ENCODE measurements at regions not wholly inside any gene's neighbourhood (a gene's known extent, or its start where the extent isn't known, plus 50 kb on each side); places are given as distances from the start of the nearest gene placed in this dataset.
"Not testable (repeated sequence)": the region's sequence is repeated elsewhere in the genome, so short reads cannot be mapped to it uniquely, and the experiment has no call there.

GRCh38 chr17:51428668-51429495 is 168.5 kb downstream of the UTP18 start:
- DNase-seq (ENCODE audit: low spot score): no peak
- intact Hi-C loops (cut with DNase I): no loop called here

GRCh38 chr17:51429938-51430337 is 169.6 kb downstream of the UTP18 start:
- intact Hi-C loops (cut with DNase I): not testable (repeated sequence)

DNA sequence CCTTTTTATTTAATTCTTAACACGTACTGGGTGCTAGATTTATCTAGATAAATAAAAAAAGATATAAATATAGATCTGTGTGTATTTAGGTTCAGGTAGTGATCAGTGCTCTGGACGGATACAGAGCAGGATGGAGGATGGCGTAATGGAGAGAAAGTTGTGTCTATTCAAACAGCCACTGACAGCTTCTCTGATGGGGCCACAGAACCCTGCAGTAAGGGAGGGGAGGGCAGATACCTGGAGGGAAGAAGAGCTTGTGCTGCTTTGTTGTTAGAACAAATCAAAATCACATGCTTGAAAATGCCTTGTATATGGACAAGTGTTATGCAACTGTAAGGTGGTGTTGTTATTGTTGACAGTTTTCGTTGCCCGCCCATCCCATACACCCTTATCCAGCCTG is 170.2 kb downstream of the UTP18 start:
- intact Hi-C loops (cut with DNase I): no loop called here
- DNase-seq (ENCODE audit: low spot score): no peak

More at GRCh38 chr17:51429938-51430337, 169.6 kb downstream of the UTP18 start:
- DNase-seq (ENCODE audit: low spot score): not testable (repeated sequence)

DNA sequence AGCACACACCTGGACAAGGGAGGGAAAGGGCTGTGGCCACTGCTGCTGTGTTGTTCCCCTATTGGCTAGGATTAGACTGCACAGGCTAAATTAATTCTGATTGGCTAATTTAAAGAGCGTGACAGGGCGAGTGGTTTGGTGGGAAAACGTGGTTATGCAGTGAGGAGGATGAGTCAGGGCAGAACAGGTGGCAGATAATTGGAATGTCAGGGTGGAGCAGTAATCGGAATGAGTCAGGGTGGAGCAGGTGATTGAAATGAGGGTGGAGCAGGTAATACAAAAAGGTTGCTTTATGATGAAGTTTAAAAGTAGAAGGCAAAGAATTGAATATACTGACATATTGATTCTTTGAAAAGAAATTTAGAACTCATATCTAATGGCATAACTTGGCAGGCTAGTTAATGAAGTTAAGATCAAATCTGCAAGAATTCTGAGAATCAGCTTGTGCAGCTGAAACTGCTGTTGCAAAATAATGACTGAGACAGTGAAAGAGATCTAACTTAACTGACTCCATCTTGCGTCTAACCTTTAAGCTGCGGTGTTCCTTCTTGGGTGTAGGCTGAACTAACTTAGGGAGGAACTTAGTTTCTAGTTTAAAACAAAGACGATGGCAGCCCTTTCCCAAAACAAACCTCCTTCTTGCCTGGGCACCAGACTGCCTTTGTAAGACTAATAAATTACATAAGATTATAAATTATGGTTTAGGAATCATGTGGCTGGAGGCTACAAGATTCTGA is 174.3 kb downstream of the UTP18 start:
- intact Hi-C loops (cut with DNase I): no loop called here
- DNase-seq (ENCODE audit: low spot score): no peak

GRCh38 chr17:51435171-51435552 is 174.8 kb downstream of the UTP18 start:
- no peak for DNase-seq (ENCODE audit: low spot score)

GRCh38 chr17:51435641-51436091 is 175.3 kb downstream of the UTP18 start:
- intact Hi-C loops (cut with DNase I): no loop called here
- no peak for DNase-seq (ENCODE audit: low spot score)

More at GRCh38 chr17:51435171-51435552, 174.8 kb downstream of the UTP18 start:
- intact Hi-C loops (cut with DNase I): no loop called here

GRCh38 chr17:51439395-51440229 is 179.3 kb downstream of the UTP18 start:
- DNase-seq (ENCODE audit: low spot score): no peak
- intact Hi-C loops (cut with DNase I): loop anchor here in 1 of 2 donors (5.0 kb wide), 1 partner anchor 778 kb away; no protein-coding TSS in a partner anchor

DNA sequence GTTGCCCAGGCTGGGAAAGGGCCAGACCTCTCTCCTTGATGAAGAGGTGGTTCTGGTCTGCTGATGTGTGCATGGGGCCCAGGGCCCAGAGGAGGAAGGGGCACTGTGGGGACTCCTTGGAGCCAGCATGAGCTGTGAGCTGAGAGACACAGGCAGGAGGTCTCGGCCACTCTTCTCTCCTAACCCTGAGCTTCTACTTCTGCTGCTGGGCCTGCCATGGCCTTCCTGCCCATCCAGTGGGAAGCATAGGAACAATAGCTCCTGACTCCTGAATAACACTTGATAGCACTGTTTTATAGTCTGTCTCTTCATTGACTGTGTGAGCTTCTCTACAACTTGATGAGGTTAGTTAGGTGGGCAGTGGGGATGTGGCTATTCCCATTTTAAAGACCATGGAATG is 181.1 kb downstream of the UTP18 start:
- no peak for DNase-seq (ENCODE audit: low spot score)
- intact Hi-C loops (cut with DNase I): loop anchor here in 1 of 2 donors (5.0 kb wide), 1 partner anchor 776 kb away; no protein-coding TSS in a partner anchor

- DNase-seq (ENCODE audit: low spot score): no peak
- intact Hi-C loops (cut with DNase I): loop anchor here in 1 of 2 donors (5.0 kb wide), 1 partner anchor 775 kb away; no protein-coding TSS in a partner anchor
Observed at GRCh38 chr17:51442088-51442865, 181.9 kb downstream of the UTP18 start.

GRCh38 chr17:51443646-51444045 is 183.3 kb downstream of the UTP18 start:
- intact Hi-C loops (cut with DNase I): loop anchor here in 1 of 2 donors (5.0 kb wide), 1 partner anchor 774 kb away; no protein-coding TSS in a partner anchor
- no peak for DNase-seq (ENCODE audit: low spot score)

DNA sequence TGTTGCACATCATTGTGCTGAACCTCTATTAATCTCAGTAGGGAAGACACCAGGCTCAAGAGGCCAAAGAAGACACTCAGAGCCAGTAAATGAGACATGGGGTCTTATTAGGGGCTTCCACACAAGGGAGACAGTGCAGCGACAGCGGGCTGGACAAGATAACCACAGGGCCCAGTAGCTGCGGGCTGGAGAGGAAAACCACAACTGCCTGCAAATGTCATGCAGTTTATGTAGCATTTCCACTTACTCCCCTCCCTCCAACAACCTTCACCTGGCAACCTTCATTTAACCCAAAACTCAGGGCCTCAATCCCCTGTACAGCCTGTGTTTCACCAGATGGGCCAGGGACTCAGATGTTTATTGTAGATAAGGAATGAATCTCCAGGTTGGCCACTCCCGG is 185.6 kb downstream of the UTP18 start:
- DNase-seq (ENCODE audit: low spot score): no peak
- intact Hi-C loops (cut with DNase I): no loop called here

DNA sequence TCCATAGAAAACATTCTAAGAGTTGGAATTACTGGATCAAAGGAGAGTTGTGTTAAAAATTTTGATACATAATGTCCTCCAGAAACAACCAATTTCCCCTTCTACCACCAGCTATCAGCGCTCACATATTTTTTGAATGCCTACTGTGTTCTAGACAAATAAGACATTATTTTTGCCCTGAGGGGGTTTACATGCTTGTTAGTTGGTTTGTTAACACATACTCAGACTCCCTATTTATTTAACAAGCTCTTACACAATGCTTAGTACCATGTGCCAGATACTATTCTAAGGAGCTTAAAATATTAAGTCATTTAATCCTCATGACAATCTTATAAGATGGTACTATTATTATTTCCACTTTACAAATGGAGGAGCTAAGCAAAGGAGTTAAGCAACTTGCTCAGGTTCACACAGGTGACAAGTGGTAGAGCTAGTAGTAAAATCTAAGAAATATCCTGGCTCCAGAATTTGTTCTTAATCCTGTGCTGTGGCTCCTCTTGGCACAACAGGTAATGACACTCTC is 194.2 kb downstream of the UTP18 start:
- intact Hi-C loops (cut with DNase I): no loop called here

DNA sequence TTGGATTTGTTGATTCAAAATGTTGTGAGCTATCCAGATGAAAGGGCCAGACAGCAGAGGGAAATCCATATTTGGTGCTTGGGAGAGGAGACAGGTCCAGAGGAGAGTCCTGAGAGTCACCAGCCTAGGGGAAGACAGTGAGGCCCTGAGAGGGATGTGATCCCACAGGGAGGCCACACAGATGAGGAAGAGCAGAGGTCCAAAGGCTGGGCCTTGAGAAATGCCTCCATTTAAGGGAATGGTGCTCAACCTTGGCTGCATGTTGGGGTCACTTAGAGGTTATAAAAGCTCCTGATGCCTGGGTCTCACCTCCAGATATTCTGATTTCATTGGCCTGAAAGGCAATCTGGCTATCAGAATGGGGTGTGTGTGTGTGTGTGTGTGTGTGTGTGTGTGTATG is 194.9 kb downstream of the UTP18 start:
- intact Hi-C loops (cut with DNase I): no loop called here
- no peak for DNase-seq (ENCODE audit: low spot score)

More for the DNA sequence above, 194.2 kb downstream of the UTP18 start:
- DNase-seq (ENCODE audit: low spot score): no peak

- intact Hi-C loops (cut with DNase I): no loop called here
- DNase-seq (ENCODE audit: low spot score): no peak
Observed at GRCh38 chr17:51455931-51456330, 195.6 kb downstream of the UTP18 start.

DNA sequence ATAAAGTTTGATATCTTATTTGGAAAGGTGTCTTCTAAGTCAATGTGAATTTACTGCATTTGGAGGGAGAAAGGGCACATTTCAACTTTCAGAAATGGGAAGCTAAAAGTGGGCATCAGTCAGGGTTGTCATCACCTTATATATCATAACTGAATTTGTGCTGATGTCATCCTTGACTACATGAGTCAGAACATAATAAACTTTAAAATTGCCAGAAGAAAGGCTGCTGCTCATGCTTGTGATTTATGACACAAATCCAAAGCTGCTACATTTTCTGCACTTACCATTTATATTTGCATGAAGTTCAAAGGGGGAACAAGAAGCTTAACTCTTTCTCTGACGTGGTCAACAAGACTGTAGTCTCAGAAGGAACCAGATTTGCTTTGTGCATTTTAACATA is 196.6 kb downstream of the UTP18 start:
- intact Hi-C loops (cut with DNase I): no loop called here
- no peak for DNase-seq (ENCODE audit: low spot score)

DNA sequence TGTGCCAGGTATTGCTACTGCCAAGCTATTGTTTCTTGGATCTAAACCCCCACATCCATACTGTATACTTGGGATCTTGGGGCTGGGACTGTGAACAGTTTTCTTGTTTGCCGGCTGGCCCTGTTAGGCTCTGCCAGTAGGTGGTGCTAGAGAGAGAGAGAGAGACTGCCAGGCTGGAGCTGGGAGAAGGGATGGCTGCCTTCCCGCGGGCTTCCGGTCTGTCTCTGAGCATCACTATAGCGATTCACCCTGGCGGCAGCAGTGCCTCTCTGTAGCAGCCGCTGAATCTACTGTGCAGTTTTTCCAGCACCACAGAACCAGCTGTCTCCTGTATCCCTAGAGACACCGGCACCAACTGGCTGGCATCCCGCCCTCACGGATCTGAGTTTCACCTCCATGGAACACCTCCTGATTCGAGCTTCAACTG is 201.2 kb downstream of the UTP18 start:
- DNase-seq (ENCODE audit: low spot score): peak; percentile 86
- intact Hi-C loops (cut with DNase I): no loop called here

- no peak for DNase-seq (ENCODE audit: low spot score)
- intact Hi-C loops (cut with DNase I): no loop called here
Observed at GRCh38 chr17:51463353-51463752, 203.0 kb downstream of the UTP18 start.

DNA sequence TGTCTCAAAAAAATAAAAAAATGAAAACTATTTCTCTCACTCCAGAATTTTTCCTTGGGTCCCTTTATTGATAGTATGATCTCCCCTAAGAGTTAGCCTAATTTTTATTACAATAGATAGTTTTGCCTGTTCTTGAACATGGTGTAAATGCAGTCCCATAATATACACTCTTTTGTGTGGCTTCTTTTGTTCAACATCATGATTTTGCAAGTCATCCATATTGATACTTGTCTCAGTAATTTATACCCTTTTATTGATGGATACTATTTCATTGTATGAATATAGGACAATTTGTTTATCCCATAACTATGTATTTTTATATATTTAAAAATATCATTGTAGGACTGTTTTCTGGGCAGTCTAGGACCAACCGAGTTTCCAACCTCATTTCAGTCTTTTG is 207.0 kb downstream of the UTP18 start:
- DNase-seq (ENCODE audit: low spot score): no peak
- intact Hi-C loops (cut with DNase I): no loop called here

Measured in posterior vena cava (tissue), 2 donors.